Small intestine (tissue), 7 donors: ENCODE measurements at regions not wholly inside any gene's neighbourhood (a gene's known extent, or its start where the extent isn't known, plus 50 kb on each side); places are given as distances from the start of the nearest gene placed in this dataset.

Experiments
- DNase-seq, 2 donors: peaks; one replicate each; pipeline versions ENCODE4 v3.0.0 to v3.0.0-alpha.2; 2013
- FAIRE-seq: peaks from 2 replicates; lab custom pipeline; 2012; peaks lifted over from hg19 to GRCh38; lab: Jason Lieb, UNC
- H3K27ac ChIP-seq, 3 donors: one replicate each; pipeline ENCODE4 v1.5.1; 2013; ENCODE audit warnings: low read length in 2 of 3, mild to moderate bottlenecking in 2 of 3, control low read depth in 1 of 3, inconsistent platforms in 1 of 3, low read depth in 1 of 3, moderate library complexity in 1 of 3
- H3K27me3 ChIP-seq, 3 donors: one replicate each; pipeline ENCODE4 v1.6.1; 2013; ENCODE audit warnings: low read length in 3 of 3, inconsistent platforms in 1 of 3; ENCODE audit not compliant: control insufficient read depth in 3 of 3, insufficient read depth in 3 of 3
- H3K36me3 ChIP-seq, 3 donors: one replicate each; pipeline ENCODE4 v1.6.1; 2013; ENCODE audit warnings: low read length in 3 of 3, inconsistent platforms in 1 of 3, low read depth in 1 of 3, mild to moderate bottlenecking in 1 of 3, moderate library complexity in 1 of 3; ENCODE audit not compliant: control insufficient read depth in 3 of 3, insufficient read depth in 2 of 3
- H3K4me1 ChIP-seq, 3 donors: one replicate each; pipeline ENCODE4 v1.6.1; 2013; ENCODE audit warnings: low read length in 2 of 3, inconsistent platforms in 1 of 3, low read depth in 1 of 3, mild to moderate bottlenecking in 1 of 3, moderate library complexity in 1 of 3; ENCODE audit not compliant: control insufficient read depth in 3 of 3, insufficient read depth in 2 of 3
- H3K4me3 ChIP-seq, 3 donors: one replicate each; pipeline ENCODE4 v1.5.1; 2013; ENCODE audit warnings: low read length in 3 of 3, control low read depth in 1 of 3, inconsistent platforms in 1 of 3, low read depth in 1 of 3, mild to moderate bottlenecking in 1 of 3, moderate library complexity in 1 of 3
- H3K9me3 ChIP-seq, 2 donors: one replicate each; pipeline ENCODE4 v1.6.1; 2013; ENCODE audit warnings: low read depth in 1 of 2, low read length in 1 of 2; ENCODE audit not compliant: control insufficient read depth in 2 of 2, insufficient read depth in 1 of 2
- WGBS, 3 donors: extraction: QIAGEN DNeasy Blood & Tissue Kit; methylation state at CpG; one replicate each; pipeline ENCODE4 v1.1.7; 2013; 5-methylcytosine and 5-hydroxymethylcytosine counted together
- donor health status: healthy with polysubstance abuse.
- donor health status: control.
- donor health status: control.
- donor health status: Bipolar disorder and iron deficiency.
- donor health status: healthy.

- DNase-seq (no peak), FAIRE-seq (no peak)
- no peaks in the 10 kb centered on the region for H3K27me3 ChIP-seq
- no peak overlapping the region for H3K27ac ChIP-seq
- WGBS, 3 donors: 72 to 90% (median 81%) methylated on average over 4 of the region's 4 CpGs
- no peak overlapping the region for H3K4me3 ChIP-seq
- no peaks in the 10 kb centered on the region for H3K4me1 ChIP-seq
- no peaks in the 10 kb centered on the region for H3K36me3 ChIP-seq
- no peaks in the 10 kb centered on the region for H3K9me3 ChIP-seq
These were observed 1317.5 kb upstream of the CELF4 start for GRCh38 chr18:38883111-38883510.

- Histone ChIP-seq H3K4me1 (no peaks in the 10 kb centered on the region), H3K27me3 (no peaks in the 10 kb centered on the region), H3K36me3 (no peaks in the 10 kb centered on the region), H3K27ac (no peak overlapping the region), H3K4me3 (no peak overlapping the region), H3K9me3 (no peaks in the 10 kb centered on the region)
- WGBS, 3 donors: 69 to 80% (median 71%) methylated on average over 1 of the region's 1 CpG
- DNase-seq: no peak
- no peak for FAIRE-seq
These were observed 1314.3 kb upstream of the CELF4 start for GRCh38 chr18:38879871-38880270.

GRCh38 chr18:38872342-38872741 is 1306.7 kb upstream of the CELF4 start:
- no peaks in the 10 kb centered on the region for H3K9me3 ChIP-seq
- no peak overlapping the region for H3K4me3 ChIP-seq
- no peaks in the 10 kb centered on the region for H3K36me3 ChIP-seq
- no peak for DNase-seq
- H3K27ac ChIP-seq: no peak overlapping the region
- H3K27me3 ChIP-seq: no peaks in the 10 kb centered on the region
- H3K4me1 ChIP-seq: no peaks in the 10 kb centered on the region
- FAIRE-seq: no peak
- WGBS, 3 donors: 63 to 84% (median 68%) methylated on average over 3 of the region's 3 CpGs

GRCh38 chr18:38868757-38869156 is 1303.2 kb upstream of the CELF4 start:
- 73 to 79% (median 77%) methylated on average over 2 of the region's 2 CpGs for WGBS, 3 donors
- H3K27ac ChIP-seq: no peak overlapping the region
- no peak overlapping the region for H3K4me3 ChIP-seq
- DNase-seq (no peak), FAIRE-seq (no peak)
- no peaks in the 10 kb centered on the region for H3K4me1 ChIP-seq
- no peaks in the 10 kb centered on the region for H3K27me3 ChIP-seq
- no peaks in the 10 kb centered on the region for H3K9me3 ChIP-seq
- no peaks in the 10 kb centered on the region for H3K36me3 ChIP-seq

- H3K27ac ChIP-seq: no peak overlapping the region
- no peak for FAIRE-seq
These were observed 1302.1 kb upstream of the CELF4 start for GRCh38 chr18:38867680-38868079.

GRCh38 chr18:38851526-38851925 is 1285.9 kb upstream of the CELF4 start:
- no peaks in the 10 kb centered on the region for H3K27me3 ChIP-seq
- peaks cover 0 to 9% of the 10 kb centered on the region in 2 donors for H3K9me3 ChIP-seq
- no peaks in the 10 kb centered on the region for H3K4me1 ChIP-seq
- no peak overlapping the region for H3K27ac ChIP-seq
- FAIRE-seq: no peak
- no peak for DNase-seq
- H3K36me3 ChIP-seq: no peaks in the 10 kb centered on the region
- no peak overlapping the region for H3K4me3 ChIP-seq

More at GRCh38 chr18:38867680-38868079, 1302.1 kb upstream of the CELF4 start:
- no peaks in the 10 kb centered on the region for H3K27me3 ChIP-seq
- no peaks in the 10 kb centered on the region for H3K4me1 ChIP-seq
- DNase-seq: no peak
- no peaks in the 10 kb centered on the region for H3K9me3 ChIP-seq
- no peak overlapping the region for H3K4me3 ChIP-seq
- no peaks in the 10 kb centered on the region for H3K36me3 ChIP-seq
- 84 to 88% (median 85%) methylated on average over 2 of the region's 2 CpGs for WGBS, 3 donors

- Histone ChIP-seq H3K27ac (no peak overlapping the region), H3K27me3 (no peaks in the 10 kb centered on the region), H3K4me3 (no peak overlapping the region), H3K4me1 (no peaks in the 10 kb centered on the region), H3K9me3 (no peaks in the 10 kb centered on the region), H3K36me3 (no peaks in the 10 kb centered on the region)
- FAIRE-seq (no peak), DNase-seq (no peak)
- 59 to 80% (median 69%) methylated on average over 2 of the region's 2 CpGs for WGBS, 3 donors
These were observed 1281.7 kb upstream of the CELF4 start for GRCh38 chr18:38847326-38847725.

GRCh38 chr18:38843291-38843690 is 1277.7 kb upstream of the CELF4 start:
- Histone ChIP-seq H3K4me3 (no peak overlapping the region), H3K36me3 (no peaks in the 10 kb centered on the region), H3K4me1 (no peaks in the 10 kb centered on the region), H3K27me3 (no peaks in the 10 kb centered on the region), H3K9me3 (no peaks in the 10 kb centered on the region), H3K27ac (no peak overlapping the region)
- FAIRE-seq (no peak), DNase-seq (no peak)
- whole genome bisulfite sequencing, 3 donors: 65 to 85% (median 66%) methylated on average over 2 of the region's 2 CpGs

GRCh38 chr18:38826247-38826646 is 1260.6 kb upstream of the CELF4 start:
- no peaks in the 10 kb centered on the region for H3K27me3 ChIP-seq
- no peak for DNase-seq
- no peak overlapping the region for H3K27ac ChIP-seq
- WGBS, 3 donors: 90 to 93% (median 93%) methylated on average over 2 of the region's 2 CpGs
- no peak for FAIRE-seq
- no peak overlapping the region for H3K4me3 ChIP-seq
- H3K36me3 ChIP-seq: no peaks in the 10 kb centered on the region
- no peaks in the 10 kb centered on the region for H3K9me3 ChIP-seq
- no peaks in the 10 kb centered on the region for H3K4me1 ChIP-seq
